Lower leg skin (tissue), 4 donors: ENCODE measurements at regions not wholly inside any gene's neighbourhood (a gene's known extent, or its start where the extent isn't known, plus 50 kb on each side); places are given as distances from the start of the nearest gene placed in this dataset.

Experiments
- DNase-seq, 2 donors: peaks; one replicate each; pipeline ENCODE4 v3.0.0-alpha.2; 2019; ENCODE audit warnings: low spot score in 2 of 2
- H3K4me3 ChIP-seq: fragments of 200-600 bp; sonication (generic); 2 replicates; pipeline ENCODE4 v1.5.1; 2017; ENCODE audit warnings: mild to moderate bottlenecking, low read depth; ENCODE audit not compliant: poor library complexity, severe bottlenecking
- CTCF ChIP-seq, 3 donors: fragments of 450-650 bp; IDR thresholded peaks; one replicate each; pipeline ENCODE4 v1.5.1; 2016; ENCODE audit warnings: antibody characterized with exemption in 3 of 3, mild to moderate bottlenecking in 3 of 3, moderate library complexity in 2 of 3
- POLR2A ChIP-seq, 2 donors: fragments of 450-650 bp; IDR thresholded peaks; one replicate each; pipeline ENCODE4 v1.6.1; 2016 to 2017; ENCODE audit warnings: antibody characterized with exemption in 2 of 2, mild to moderate bottlenecking in 1 of 2, moderate library complexity in 1 of 2
- WGBS, 2 donors: methylation state at CpG; one replicate each; pipeline ENCODE4 v1.1.5; 2018; 5-methylcytosine and 5-hydroxymethylcytosine counted together
- intact Hi-C: fragments of 100-400 bp; cut with DNase I; formaldehyde crosslinking; loops from one replicate; pipeline ENCODE4 v1.15.0; 2023; ENCODE audit warnings: low total_unique reads

- WGBS, 2 donors, result 85% methylated on average over 6 of the region's 6 CpGs
- no peak overlapping the region for H3K4me3 ChIP-seq
- intact Hi-C loops, result no loop called here
- DNase-seq, result no peak
- TF ChIP-seq CTCF (IDR thresholded peaks at IDR 0.05), result no peak
- TF ChIP-seq POLR2A (IDR thresholded peaks at IDR 0.05), result no peak
These were observed 1655.8 kb downstream of the MAT2B start for GRCh38 chr5:165161204-165161603.

GRCh38 chr5:165163861-165164260 lies 1658.4 kb downstream of the MAT2B start:
- WGBS, 2 donors, result 48 to 63% methylated on average over 2 of the region's 2 CpGs
- no peak for DNase-seq
- intact Hi-C loops, result no loop called here
- no peak for TF ChIP-seq POLR2A (IDR thresholded peaks at IDR 0.05)
- no peak overlapping the region for H3K4me3 ChIP-seq

- intact Hi-C loops, result no loop called here
- DNase-seq, result no peak
- no peak overlapping the region for H3K4me3 ChIP-seq
- TF ChIP-seq POLR2A (IDR thresholded peaks at IDR 0.05) (no peak), CTCF (IDR thresholded peaks at IDR 0.05) (no peak)
- 47 to 50% methylated on average over 2 of the region's 2 CpGs for whole genome bisulfite sequencing, 2 donors
These were observed 1668.2 kb downstream of the MAT2B start for GRCh38 chr5:165173651-165174050.

- 48 to 60% methylated on average over 2 of the region's 2 CpGs for WGBS, 2 donors
- TF ChIP-seq POLR2A (IDR thresholded peaks at IDR 0.05), result no peak
- TF ChIP-seq CTCF (IDR thresholded peaks at IDR 0.05), result no peak
- intact Hi-C loops, result no loop called here
- no peak for DNase-seq
- no peak overlapping the region for H3K4me3 ChIP-seq
These were observed 1669.6 kb downstream of the MAT2B start for GRCh38 chr5:165175041-165175440.

GRCh38 chr5:165184183-165184582 lies 1678.8 kb downstream of the MAT2B start:
- TF ChIP-seq POLR2A (IDR thresholded peaks at IDR 0.05), result no peak
- no peak for TF ChIP-seq CTCF (IDR thresholded peaks at IDR 0.05)
- intact Hi-C loops, result no loop called here
- no peak for DNase-seq
- 91 to 98% methylated on average over 2 of the region's 2 CpGs for WGBS, 2 donors
- no peak overlapping the region for H3K4me3 ChIP-seq

GRCh38 chr5:165185716-165186115 lies 1680.3 kb downstream of the MAT2B start:
- TF ChIP-seq POLR2A (IDR thresholded peaks at IDR 0.05) (no peak), CTCF (IDR thresholded peaks at IDR 0.05) (no peak)
- WGBS, 2 donors, result 78 to 94% methylated on average over 2 of the region's 2 CpGs
- intact Hi-C loops, result no loop called here

More at GRCh38 chr5:165185716-165186115, 1680.3 kb downstream of the MAT2B start:
- no peak overlapping the region for H3K4me3 ChIP-seq
- no peak for DNase-seq
